ENCODE measurements at regions not wholly inside any gene's neighbourhood (a gene's known extent, or its start where the extent isn't known, plus 50 kb on each side); places are given as distances from the start of the nearest gene placed in this dataset.

DNA sequence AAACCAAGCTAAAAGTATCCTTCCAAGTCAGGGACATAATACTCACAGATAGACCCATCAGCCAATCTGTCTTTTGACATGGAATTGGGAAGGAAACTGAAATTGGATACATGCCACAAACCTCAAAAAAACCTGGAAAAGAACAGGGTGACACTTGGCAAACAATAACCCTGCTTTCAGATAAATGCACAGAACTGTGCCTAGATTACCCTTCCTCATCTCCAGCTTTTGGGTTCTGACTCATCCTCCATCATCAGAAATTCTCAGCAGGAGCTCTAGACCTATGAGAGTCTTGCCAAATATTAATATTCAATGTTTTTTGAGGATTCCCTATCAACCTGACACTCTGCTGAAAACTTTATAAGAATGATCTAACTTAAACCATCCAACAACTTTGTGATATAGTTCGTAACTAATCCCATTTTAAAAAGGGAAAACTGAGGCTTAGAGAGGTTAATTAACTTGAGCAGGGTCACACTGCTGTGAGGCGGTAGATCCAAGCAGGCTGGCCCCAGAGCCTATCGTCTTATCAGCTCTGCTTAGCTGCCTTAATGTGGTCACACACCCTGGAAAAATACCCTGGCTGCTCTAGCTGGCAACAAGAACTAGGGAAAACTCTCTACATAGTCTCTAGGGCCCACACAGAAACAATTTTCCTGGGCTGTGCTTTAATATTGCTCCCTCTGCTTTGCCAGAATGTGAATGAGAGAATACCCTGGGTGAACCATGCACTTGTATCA, 157.0 kb upstream of the TRPC7 start:
- Histone ChIP-seq H3K9me3 (no peaks in the 10 kb centered on the region), H3K36me3 (no peaks in the 10 kb centered on the region), H3K27me3 (no peaks in the 10 kb centered on the region), H3K4me1 (no peaks in the 10 kb centered on the region), H3K4me3 (no peak overlapping the region), H3K27ac (no peak overlapping the region)
- in situ Hi-C loops (cut with MboI; ENCODE audit: low sequenced_read_pairs in 4 of 4) (no loop called here), intact Hi-C loops (cut with DNase I; ENCODE audit: low total_unique reads) (no loop called here)
- TF ChIP-seq, protein P1, sequence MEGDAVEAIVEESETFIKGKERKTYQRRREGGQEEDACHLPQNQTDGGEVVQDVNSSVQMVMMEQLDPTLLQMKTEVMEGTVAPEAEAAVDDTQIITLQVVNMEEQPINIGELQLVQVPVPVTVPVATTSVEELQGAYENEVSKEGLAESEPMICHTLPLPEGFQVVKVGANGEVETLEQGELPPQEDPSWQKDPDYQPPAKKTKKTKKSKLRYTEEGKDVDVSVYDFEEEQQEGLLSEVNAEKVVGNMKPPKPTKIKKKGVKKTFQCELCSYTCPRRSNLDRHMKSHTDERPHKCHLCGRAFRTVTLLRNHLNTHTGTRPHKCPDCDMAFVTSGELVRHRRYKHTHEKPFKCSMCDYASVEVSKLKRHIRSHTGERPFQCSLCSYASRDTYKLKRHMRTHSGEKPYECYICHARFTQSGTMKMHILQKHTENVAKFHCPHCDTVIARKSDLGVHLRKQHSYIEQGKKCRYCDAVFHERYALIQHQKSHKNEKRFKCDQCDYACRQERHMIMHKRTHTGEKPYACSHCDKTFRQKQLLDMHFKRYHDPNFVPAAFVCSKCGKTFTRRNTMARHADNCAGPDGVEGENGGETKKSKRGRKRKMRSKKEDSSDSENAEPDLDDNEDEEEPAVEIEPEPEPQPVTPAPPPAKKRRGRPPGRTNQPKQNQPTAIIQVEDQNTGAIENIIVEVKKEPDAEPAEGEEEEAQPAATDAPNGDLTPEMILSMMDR (IDR thresholded peaks at IDR 0.05 in 4 of 5, conservative IDR thresholded peaks at IDR 0.05 in 1 of 5), result no peak
- no peak for TF ChIP-seq POLR2A (IDR thresholded peaks at IDR 0.05)
- ATAC-seq (no peak), DNase-seq (no peak)

DNA sequence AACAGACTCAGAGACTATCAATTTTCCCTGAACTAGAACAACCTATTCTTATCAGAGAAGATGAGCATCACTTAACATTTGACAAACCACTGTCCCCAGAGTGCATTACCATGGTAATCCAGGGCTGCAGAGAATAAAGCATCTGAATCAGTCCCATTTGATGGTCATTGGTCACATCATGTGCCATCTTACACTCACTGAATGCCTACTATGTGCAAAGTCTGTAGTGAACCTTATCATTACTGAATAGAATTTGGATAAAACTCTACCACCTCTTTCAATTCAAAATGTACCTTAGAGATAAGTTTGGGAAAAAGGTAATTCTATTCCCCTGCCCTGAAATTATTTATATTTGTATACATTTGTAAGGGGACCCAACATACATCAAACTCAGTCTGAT, 156.4 kb upstream of the TRPC7 start:
- TF ChIP-seq, protein P1 (IDR thresholded peaks at IDR 0.05 in 4 of 5, conservative IDR thresholded peaks at IDR 0.05 in 1 of 5), result no peak
- TF ChIP-seq POLR2A (IDR thresholded peaks at IDR 0.05), result no peak
- Histone ChIP-seq H3K27ac (no peak overlapping the region), H3K36me3 (no peaks in the 10 kb centered on the region), H3K4me3 (no peak overlapping the region), H3K9me3 (no peaks in the 10 kb centered on the region), H3K27me3 (no peaks in the 10 kb centered on the region), H3K4me1 (no peaks in the 10 kb centered on the region)
- in situ Hi-C loops (cut with MboI; ENCODE audit: low sequenced_read_pairs in 4 of 4) (no loop called here), intact Hi-C loops (cut with DNase I; ENCODE audit: low total_unique reads) (no loop called here)
- DNase-seq (no peak), ATAC-seq (no peak)

DNA sequence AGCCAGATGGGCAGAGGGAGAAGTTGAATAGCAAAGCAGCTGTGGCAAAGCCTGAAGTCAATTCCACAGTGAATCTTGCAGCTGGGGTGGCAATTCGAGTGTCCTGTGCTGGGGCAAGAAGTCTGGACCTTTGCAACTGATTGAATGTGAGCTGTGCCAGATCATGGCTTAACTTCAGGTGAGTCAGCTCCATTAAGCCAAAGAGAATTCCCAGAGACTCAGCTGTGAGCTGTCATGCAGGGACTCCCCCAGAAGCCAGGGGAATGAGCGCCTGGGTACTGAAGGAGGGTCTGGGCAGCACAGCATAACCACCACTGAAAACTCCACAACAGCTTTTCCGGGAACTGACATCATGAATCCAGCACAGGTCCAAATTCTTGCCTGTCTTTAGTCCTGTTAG, 153.5 kb upstream of the TRPC7 start:
- H3K4me3 ChIP-seq, result no peak overlapping the region

DNA sequence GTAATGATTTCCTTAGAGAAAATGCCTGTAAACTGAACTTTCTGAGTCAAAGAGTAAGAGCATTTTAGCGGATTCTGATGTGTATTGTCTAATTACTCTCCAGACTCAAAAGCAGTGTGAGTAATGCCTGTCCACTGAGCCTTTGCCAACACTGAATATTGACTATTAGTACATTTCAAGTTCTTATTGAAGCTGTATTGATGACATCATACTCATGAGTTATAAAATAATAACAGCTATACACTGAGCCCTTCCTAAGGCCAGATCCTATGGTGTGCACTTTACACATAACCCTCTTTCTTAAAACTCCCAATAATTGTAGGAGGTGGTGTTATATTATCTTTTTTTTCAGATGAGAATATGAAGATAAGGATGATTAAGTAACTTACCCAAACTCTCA, 152.8 kb upstream of the TRPC7 start:
- Histone ChIP-seq H3K4me3 (no peak overlapping the region), H3K27ac (no peak overlapping the region), H3K27me3 (no peaks in the 10 kb centered on the region), H3K9me3 (no peaks in the 10 kb centered on the region), H3K36me3 (no peaks in the 10 kb centered on the region), H3K4me1 (no peaks in the 10 kb centered on the region)
- in situ Hi-C loops (cut with MboI; ENCODE audit: low sequenced_read_pairs in 4 of 4), result no loop called here
- ATAC-seq (no peak), DNase-seq (no peak)
- intact Hi-C loops (cut with DNase I; ENCODE audit: low total_unique reads), result no loop called here
- no peak for TF ChIP-seq POLR2A (IDR thresholded peaks at IDR 0.05)
- TF ChIP-seq, protein P1 (IDR thresholded peaks at IDR 0.05 in 4 of 5, conservative IDR thresholded peaks at IDR 0.05 in 1 of 5), result no peak

More for the DNA sequence above, 153.5 kb upstream of the TRPC7 start:
- H3K36me3 ChIP-seq, result no peaks in the 10 kb centered on the region
- no peak overlapping the region for H3K27ac ChIP-seq
- in situ Hi-C loops (cut with MboI; ENCODE audit: low sequenced_read_pairs in 4 of 4) (no loop called here), intact Hi-C loops (cut with DNase I; ENCODE audit: low total_unique reads) (no loop called here)
- no peak for ATAC-seq
- TF ChIP-seq POLR2A (IDR thresholded peaks at IDR 0.05), result no peak
- TF ChIP-seq, protein P1 (IDR thresholded peaks at IDR 0.05 in 4 of 5, conservative IDR thresholded peaks at IDR 0.05 in 1 of 5), result no peak
- DNase-seq, result no peak
- H3K27me3 ChIP-seq, result no peaks in the 10 kb centered on the region
- no peaks in the 10 kb centered on the region for H3K9me3 ChIP-seq
- no peaks in the 10 kb centered on the region for H3K4me1 ChIP-seq

DNA sequence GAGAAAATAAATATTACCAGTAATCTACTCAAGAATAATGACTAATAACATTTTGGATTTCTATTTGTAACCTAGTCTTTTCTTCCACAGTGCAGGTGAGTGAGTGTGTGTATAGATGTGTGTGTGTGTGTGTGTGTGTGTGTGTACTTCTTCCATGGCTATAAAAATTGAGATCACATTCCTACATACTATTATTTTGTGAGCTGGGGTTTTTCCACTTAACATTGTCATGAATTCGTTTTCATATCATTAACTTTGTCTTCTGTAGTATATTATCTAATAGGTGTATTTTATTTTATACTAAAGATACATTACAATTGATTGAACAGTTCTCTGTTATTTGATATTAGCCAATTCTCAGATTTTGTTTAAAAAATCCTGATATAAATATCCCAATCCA, 152.4 kb upstream of the TRPC7 start:
- intact Hi-C loops (cut with DNase I; ENCODE audit: low total_unique reads), result no loop called here
- H3K27me3 ChIP-seq, result no peaks in the 10 kb centered on the region
- H3K9me3 ChIP-seq, result no peaks in the 10 kb centered on the region
- no peaks in the 10 kb centered on the region for H3K36me3 ChIP-seq
- in situ Hi-C loops (cut with MboI; ENCODE audit: low sequenced_read_pairs in 4 of 4), result no loop called here
- no peaks in the 10 kb centered on the region for H3K4me1 ChIP-seq
- no peak for TF ChIP-seq POLR2A (IDR thresholded peaks at IDR 0.05)
- no peak overlapping the region for H3K4me3 ChIP-seq
- no peak overlapping the region for H3K27ac ChIP-seq
- ATAC-seq (no peak), DNase-seq (no peak)
